ENCODE measurements at regions not wholly inside any gene's neighbourhood (a gene's known extent, or its start where the extent isn't known, plus 50 kb on each side); places are given as distances from the start of the nearest gene placed in this dataset.

DNA sequence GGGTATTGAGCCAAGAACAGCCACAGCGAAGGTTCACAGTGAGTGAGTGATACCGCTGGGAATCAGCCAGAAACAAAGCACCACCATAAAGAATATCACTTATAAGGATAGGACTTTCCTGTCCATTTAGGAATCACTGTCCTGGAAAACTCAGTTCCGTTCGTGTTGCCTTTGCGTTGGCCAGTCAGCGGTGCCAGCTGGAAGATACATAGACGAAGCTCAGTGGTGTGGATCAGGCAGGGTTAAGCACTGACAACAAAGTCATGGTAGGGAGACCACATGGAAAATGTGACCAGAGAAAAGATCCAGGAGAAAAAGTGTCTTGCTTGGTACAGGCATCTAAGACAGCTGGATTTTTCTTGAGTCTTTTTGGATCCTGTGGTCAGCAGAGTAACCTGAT lies 579.7 kb upstream of the DPP6 start:
- no peak for TF ChIP-seq MZF1 (tag by site-specific recombination; IDR thresholded peaks at IDR 0.05; ENCODE audit: borderline replicate concordance)
- TF ChIP-seq ZNF37A (tag by site-specific recombination; IDR thresholded peaks at IDR 0.05) = no peak
- TF ChIP-seq, protein P1, sequence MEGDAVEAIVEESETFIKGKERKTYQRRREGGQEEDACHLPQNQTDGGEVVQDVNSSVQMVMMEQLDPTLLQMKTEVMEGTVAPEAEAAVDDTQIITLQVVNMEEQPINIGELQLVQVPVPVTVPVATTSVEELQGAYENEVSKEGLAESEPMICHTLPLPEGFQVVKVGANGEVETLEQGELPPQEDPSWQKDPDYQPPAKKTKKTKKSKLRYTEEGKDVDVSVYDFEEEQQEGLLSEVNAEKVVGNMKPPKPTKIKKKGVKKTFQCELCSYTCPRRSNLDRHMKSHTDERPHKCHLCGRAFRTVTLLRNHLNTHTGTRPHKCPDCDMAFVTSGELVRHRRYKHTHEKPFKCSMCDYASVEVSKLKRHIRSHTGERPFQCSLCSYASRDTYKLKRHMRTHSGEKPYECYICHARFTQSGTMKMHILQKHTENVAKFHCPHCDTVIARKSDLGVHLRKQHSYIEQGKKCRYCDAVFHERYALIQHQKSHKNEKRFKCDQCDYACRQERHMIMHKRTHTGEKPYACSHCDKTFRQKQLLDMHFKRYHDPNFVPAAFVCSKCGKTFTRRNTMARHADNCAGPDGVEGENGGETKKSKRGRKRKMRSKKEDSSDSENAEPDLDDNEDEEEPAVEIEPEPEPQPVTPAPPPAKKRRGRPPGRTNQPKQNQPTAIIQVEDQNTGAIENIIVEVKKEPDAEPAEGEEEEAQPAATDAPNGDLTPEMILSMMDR (tag by site-specific recombination; IDR thresholded peaks at IDR 0.05) = no peak
- TF ChIP-seq ZNF2 (tag by site-specific recombination; IDR thresholded peaks at IDR 0.05) = no peak
- no peak for TF ChIP-seq ZNF274 (IDR thresholded peaks at IDR 0.05; ENCODE audit: low read length)
- no peak for TF ChIP-seq ZNF274 (tag by site-specific recombination; IDR thresholded peaks at IDR 0.05; ENCODE audit: borderline replicate concordance)
- no peak for TF ChIP-seq ZNF146 (tag by site-specific recombination; IDR thresholded peaks at IDR 0.05)
- TF ChIP-seq, protein P2, sequence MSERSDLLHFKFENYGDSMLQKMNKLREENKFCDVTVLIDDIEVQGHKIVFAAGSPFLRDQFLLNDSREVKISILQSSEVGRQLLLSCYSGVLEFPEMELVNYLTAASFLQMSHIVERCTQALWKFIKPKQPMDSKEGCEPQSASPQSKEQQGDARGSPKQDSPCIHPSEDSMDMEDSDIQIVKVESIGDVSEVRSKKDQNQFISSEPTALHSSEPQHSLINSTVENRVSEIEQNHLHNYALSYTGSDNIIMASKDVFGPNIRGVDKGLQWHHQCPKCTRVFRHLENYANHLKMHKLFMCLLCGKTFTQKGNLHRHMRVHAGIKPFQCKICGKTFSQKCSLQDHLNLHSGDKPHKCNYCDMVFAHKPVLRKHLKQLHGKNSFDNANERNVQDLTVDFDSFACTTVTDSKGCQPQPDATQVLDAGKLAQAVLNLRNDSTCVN (tag by site-specific recombination; optimal IDR thresholded peaks at IDR 0.05) = no peak
